SHP77 (cell line): ENCODE measurements at regions not wholly inside any gene's neighbourhood (a gene's known extent, or its start where the extent isn't known, plus 50 kb on each side); places are given as distances from the start of the nearest gene placed in this dataset.

Source experiments
- DNase-seq, 2 experiments: peaks; one replicate each; lab custom pipeline; 2025; lab: John Stamatoyannopoulos, UW

DNA sequence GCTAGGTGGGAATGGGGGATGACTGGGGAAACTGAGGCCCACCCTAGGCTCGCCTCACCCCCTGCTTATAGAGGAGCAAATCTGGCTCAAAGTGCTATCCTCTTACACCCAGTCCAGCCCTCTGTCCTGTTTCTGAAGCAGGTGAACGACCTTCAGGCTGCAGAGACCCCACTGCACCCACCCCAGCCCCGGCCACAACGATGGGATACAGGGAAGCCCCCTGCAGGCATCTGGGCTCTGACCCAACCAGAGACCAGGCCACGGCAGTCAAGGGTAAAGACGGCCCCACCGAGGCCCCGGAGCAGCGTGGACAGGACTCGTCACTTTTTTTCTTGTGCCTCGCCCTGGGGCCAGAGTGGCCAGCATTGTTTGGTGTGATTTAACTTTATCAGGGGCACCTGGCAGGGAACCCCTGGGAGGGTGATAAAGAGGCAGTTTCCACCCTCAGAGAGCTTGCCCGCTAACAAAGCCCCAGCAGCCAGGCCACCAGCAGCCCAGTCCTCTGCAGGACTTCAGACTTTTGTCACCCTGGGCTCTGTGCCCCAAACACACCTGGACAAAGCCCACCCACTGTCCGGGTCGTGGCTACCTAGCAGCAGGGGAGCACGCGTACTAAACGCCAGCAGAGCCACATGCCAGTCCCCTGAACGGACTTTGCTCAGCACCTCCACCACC is 612.6 kb downstream of the TBC1D22A start:
- DNase-seq = no peak

DNA sequence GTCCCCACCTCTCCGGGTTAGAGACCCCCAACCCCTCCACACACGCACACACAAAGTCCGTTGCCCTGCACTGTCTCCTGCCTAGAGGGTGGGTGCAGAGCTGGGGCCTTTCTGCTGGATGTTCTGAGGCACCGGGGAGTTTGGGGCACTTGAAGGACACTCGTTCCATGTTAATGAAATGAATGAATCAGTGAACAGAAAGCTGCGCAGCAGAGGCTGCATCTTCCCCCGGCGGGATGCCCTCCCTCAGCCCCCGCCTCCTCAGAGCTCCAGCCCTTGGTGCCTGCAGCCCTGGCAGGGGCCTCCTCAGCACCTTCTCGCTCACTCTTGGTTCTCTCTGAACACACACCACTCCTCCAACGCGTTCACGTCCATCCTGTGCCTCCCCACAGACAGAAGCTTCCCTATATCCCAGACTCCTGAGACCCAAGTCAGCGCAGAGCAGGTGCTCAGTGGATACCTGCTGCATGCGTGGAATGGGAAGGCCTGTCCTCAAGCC is 611.9 kb downstream of the TBC1D22A start:
- no peak for DNase-seq

GRCh38 chr22:47373648-47374272 is 611.3 kb downstream of the TBC1D22A start:
- DNase-seq = no peak

GRCh38 chr22:47372596-47373385 is 610.3 kb downstream of the TBC1D22A start:
- no peak for DNase-seq

DNA sequence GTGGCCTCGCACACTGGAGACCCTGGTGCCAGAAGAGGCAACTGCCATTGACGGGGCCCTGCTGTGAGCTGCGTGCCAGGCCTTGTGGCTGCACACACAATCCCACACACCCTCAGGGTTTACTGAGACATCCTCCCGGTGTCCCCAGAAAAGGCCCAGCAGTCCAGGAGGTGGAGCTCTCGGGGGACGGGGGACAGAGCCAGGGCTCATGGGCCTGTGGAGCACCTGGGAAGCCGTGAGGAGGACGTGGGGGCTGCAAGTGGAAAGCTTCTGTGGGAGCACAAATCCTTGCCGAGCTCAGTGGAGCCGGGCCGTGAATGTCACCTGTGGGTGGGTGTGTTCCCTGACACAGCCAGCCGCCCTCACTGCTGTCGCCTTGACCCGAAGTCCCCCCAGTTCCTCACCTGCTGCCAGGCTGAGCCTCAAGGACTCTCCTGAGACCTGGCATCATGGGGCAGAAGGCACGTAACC is 609.7 kb downstream of the TBC1D22A start:
- DNase-seq = no peak

GRCh38 chr22:47371263-47372090 is 609.0 kb downstream of the TBC1D22A start:
- DNase-seq = no peak

DNA sequence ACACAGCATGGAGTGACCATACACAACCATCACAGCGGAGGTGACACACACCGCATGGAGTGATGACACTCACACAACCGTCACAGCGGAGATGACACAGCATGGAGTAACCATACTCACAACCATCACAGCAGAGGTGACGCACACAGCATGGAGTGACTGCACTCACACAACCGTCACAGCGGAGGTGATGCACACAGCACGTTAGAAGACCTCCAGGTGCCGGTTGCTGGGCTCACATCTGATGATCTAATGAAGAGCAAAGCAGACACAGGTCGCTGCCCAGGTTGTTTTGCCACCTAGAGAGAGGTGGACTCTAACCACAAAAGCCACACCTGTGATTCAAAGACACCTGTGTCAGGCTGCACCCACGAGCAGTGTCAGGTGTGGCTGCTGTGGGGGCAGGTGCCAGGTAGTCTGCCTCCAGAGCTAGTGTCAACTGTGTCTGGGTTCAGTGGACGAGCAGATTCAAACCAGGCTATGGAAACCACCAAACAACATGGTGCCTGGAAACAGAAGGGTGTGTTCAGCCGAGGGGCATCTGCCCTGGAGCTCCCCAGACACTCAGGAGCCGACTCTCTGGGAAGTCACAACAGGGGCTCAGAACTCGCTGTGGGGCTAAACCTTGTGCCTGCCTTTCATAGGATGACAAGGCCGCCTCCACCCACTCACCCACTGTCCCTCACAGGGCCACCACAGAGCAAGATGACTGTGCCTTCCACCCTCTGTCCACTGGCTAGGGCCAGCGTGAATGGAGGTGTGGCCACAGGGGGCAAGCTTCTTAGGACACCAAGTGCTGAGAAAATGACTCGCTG is 608.2 kb downstream of the TBC1D22A start:
- no peak for DNase-seq

DNA sequence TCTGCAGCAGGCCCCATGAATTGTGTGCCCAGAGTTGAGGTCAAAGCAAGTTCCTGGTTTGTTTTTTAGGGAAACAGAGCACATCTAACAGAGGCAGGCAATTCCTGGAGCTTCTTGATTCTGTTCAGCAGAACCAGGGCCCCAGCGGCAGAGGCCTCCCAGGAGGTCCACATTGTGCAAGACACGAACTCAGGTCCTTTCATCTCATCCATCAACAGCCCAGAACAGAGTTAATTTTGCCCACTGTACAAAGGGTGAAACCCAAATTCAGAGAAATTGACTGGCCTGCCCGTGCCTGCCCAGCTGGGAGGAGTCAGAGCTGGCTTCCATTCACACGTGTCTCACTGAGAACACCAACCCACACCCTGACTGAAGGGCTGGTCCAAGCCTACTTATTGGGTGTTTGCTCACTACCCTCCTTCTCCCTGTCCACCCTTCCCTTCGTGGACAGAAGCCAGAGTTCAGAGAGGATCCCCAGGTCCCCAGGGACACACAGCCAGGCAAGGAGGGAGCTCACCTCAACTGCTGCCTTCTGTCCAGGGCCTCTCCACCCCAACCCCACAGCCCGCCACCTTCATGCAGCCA is 607.1 kb downstream of the TBC1D22A start:
- no peak for DNase-seq

DNA sequence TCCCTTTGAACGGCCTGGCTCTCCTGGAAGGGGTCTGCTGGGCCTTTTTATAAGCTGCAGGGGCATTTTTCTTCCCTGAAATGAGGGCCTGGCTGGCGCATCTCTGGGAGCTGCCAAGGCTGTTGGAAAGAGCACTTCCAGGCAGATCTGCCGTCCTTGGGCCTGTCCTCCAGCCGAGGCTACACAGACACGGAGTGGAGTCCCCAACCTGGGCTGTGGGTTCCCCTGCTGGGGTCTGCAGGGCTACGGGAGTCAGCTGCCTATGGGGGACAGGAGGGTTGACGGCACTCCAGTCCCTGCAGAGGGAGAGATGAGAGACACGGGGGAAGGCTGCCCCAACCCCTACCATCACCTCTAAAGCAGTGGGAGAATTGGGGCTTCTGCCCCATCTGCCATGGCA is 606.6 kb downstream of the TBC1D22A start:
- no peak for DNase-seq

DNA sequence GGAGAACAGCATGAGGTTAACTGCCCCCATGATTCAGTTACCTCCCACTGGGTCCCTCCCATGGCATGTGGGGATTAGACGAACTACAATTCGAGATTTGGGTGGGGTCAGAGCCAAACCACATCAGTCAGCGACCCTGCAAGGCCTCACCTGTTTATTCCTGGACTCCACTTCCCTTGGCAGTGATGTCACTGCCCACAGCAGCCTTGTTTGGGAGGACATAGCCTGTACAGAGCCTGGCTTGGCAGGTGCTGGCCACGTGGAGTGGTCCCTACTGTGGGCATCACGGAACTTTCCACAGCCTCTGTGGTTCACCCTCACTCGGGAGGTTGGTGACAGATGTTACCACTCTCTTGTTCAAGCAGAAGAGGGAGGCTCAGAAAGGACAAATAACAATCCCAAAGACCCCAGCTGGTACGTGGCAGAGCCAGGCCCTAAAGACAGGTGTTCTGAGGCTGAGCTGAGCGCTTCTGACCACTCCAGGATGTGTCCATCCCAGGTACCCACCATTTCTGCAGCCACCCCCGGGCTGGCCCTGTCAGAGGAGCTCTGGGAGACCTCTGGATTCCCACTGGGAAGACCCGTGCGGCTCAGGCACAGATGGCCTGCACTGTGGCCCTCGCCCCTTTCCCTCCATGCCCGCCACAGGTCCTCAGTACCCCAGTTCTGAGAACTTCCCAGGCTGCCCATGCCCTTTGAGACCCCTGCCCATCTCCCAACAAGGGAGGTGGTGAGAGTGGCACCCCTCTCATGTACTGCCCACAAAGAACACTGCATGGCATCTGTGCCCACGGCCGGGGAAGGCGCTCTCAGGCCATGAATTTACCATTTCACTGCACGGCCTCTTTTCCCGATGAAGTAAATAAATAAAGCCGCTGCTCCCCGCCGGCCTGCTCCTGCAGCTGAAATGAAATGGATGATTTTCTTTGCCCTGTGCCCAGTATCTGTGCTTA is 605.8 kb downstream of the TBC1D22A start:
- no peak for DNase-seq

- DNase-seq = no peak
Measured at GRCh38 chr22:47367107-47367690, 604.7 kb downstream of the TBC1D22A start.

- DNase-seq = no peak
Measured at GRCh38 chr22:47366026-47366767, 603.7 kb downstream of the TBC1D22A start.

- DNase-seq = no peak
Measured at GRCh38 chr22:47361247-47361646, 598.8 kb downstream of the TBC1D22A start.

DNA sequence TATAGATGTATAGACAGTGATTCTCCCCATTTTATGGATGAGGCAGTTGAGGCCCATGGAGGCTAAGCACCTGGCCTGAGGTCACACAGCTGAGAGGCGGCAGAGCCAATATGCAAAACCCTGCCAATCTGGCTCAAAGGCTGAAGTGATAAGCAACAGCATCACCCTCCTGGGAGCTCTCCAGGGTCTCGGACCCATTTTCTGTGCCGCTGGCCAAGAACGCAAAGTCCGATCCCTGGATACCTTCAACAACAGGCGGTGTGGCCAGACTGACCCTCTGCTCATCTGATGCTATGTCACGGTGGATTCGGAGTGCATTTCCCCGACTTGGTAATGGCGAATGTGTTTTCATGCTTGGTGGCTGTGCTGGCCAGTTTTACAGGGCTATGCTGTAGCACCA is 595.0 kb downstream of the TBC1D22A start:
- DNase-seq = no peak

- no peak for DNase-seq
Measured at GRCh38 chr22:47357086-47357485, 594.6 kb downstream of the TBC1D22A start.

GRCh38 chr22:47356511-47357011 is 594.1 kb downstream of the TBC1D22A start:
- DNase-seq = no peak

DNA sequence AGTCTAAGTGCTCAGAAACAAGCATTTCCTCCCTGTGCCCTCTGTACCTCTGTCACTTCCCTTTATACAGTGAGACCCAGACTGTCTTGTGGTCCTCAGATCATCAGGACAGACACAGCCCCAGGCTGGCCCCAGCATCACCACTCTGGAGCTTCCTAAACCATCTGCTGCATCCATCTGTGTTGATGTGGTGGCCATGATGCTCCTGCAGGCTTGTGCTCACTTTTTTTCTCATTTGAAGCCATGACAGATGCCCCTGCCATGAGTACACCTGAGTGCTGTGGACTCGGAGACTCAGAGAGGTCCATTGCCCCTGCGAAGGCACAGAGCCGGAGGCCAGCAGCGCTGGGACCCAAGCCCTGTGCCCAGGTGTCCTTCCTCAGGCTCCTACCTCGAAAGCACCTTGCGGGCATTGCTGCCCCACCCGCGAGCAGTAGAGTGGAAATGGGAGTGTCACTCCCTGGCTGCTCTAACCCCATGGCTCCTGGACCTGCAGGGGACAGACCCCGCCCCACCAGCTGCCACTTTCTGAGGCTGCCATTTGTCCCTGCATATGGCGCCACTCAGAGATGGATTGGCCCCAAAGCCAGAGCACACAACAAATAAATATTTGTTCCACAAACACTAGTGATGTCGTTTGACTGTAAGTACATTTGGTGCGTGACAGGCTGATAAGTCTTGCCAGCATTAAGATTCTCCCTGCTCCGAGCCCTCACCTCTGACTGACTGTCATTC is 593.5 kb downstream of the TBC1D22A start:
- DNase-seq = no peak

GRCh38 chr22:47355388-47355725 is 592.9 kb downstream of the TBC1D22A start:
- DNase-seq = no peak
